Activated CD4-positive, alpha-beta T cell treated with anti-CD3 and anti-CD28 coated beads, Interleukin-2, amount 10 ng/mL, durations not matched to agents 24 days and 14 days (primary cell): ENCODE measurements at regions not wholly inside any gene's neighbourhood (a gene's known extent, or its start where the extent isn't known, plus 50 kb on each side); places are given as distances from the start of the nearest gene placed in this dataset.

Source experiments
- DNase-seq: peaks from one replicate; pipeline ENCODE4 v3.0.0; 2022
- H3K27ac Mint-ChIP-seq: one replicate; pipeline ENCODE4 v1.8.0; 2022; ENCODE audit warnings: mild to moderate bottlenecking, mixed read lengths
- H3K27me3 Mint-ChIP-seq: one replicate; pipeline ENCODE4 v1.8.0; 2022; ENCODE audit warnings: mixed read lengths
- H3K36me3 Mint-ChIP-seq: one replicate; pipeline ENCODE4 v1.8.0; 2022; ENCODE audit warnings: low read depth, mild to moderate bottlenecking, mixed read lengths
- H3K4me1 Mint-ChIP-seq: one replicate; pipeline ENCODE4 v1.8.0; 2021; ENCODE audit warnings: mixed read lengths
- H3K4me3 Mint-ChIP-seq: one replicate; pipeline ENCODE4 v1.8.0; 2022; ENCODE audit warnings: mild to moderate bottlenecking, moderate library complexity, mixed read lengths
- H3K9me3 Mint-ChIP-seq: one replicate; pipeline ENCODE4 v1.8.0; 2021; ENCODE audit warnings: mixed read lengths
- intact Hi-C: fragments of 100-400 bp; cut with micrococcal nuclease; formaldehyde crosslinking; loops from one replicate; pipeline ENCODE4 v1.15.1; 2023

GRCh38 chr5:61670941-61671340 lies 338.9 kb downstream of the ZSWIM6 start:
- peaks cover 4% of the 10 kb centered on the region for H3K4me1 Mint-ChIP-seq
- peaks cover 2% of the 10 kb centered on the region for H3K27me3 Mint-ChIP-seq
- H3K27ac Mint-ChIP-seq, result no peak overlapping the region
- H3K4me3 Mint-ChIP-seq, result no peak overlapping the region
- no peaks in the 10 kb centered on the region for H3K36me3 Mint-ChIP-seq
- intact Hi-C loops, result no loop called here
- H3K9me3 Mint-ChIP-seq, result no peaks in the 10 kb centered on the region
- DNase-seq, result no peak

DNA sequence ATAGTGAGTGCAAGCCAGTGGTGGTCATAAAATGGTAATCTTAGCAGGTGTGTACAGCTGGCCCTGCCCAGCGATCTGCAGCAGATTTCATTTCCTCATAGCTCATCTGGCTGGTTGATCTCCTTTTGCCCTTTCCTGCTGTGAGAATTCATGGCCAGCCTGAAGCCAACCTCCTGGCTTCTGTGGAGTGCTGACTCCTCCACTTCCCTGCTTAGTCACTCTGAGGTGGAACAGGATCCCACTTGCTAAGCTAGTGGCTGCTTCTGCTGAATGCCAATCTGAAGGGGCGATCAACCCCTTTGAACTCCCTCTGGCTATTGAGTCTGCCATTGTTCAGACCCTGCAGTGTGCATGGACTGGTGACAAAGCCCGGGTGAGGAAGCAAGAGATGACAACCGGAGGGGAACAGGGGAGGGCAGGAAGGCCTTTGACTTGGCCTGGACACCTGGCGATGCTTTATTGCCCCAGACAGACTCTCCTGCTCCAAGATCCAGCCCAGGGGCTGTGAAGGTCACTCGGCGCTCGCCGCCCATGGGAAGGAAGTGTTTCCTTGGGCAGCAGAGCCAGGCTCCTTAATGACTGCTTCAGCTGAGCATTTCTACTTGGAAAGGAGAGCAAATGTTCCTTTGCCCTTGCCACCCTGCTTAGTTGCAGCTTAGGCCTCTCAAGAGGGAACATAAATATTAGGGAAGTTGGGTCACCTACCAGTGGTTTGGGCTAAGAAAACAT lies 341.1 kb downstream of the ZSWIM6 start:
- Mint-ChIP-seq H3K27ac (no peak overlapping the region), H3K9me3 (no peaks in the 10 kb centered on the region), H3K27me3 (peaks cover 2% of the 10 kb centered on the region), H3K4me1 (no peaks in the 10 kb centered on the region), H3K36me3 (no peaks in the 10 kb centered on the region), H3K4me3 (no peak overlapping the region)
- intact Hi-C loops, result no loop called here
- no peak for DNase-seq

DNA sequence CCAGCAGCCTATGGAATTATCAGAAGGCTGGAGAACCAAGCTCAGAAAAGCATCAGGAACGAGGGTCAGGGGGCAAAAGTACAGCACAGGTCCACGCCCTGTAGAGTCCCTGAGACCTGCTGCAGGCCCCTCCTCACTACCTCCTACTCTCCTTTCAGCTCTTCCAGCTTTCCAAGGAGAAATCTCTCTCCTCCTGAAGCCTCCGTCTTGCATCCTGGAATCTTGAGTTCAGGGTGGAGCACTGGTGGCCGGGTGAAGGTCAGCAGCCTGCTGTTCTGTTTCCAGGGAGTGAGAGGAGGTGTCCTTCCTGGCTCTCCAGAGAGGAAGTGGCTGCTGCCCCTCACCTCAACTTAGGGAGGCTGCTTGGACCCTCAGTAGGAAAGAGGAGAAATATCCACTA lies 342.3 kb downstream of the ZSWIM6 start:
- H3K27ac Mint-ChIP-seq, result no peak overlapping the region
- no peaks in the 10 kb centered on the region for H3K36me3 Mint-ChIP-seq
- no peaks in the 10 kb centered on the region for H3K9me3 Mint-ChIP-seq
- no peaks in the 10 kb centered on the region for H3K4me1 Mint-ChIP-seq
- no peak for DNase-seq
- no peaks in the 10 kb centered on the region for H3K27me3 Mint-ChIP-seq
- no peak overlapping the region for H3K4me3 Mint-ChIP-seq
- intact Hi-C loops, result no loop called here

DNA sequence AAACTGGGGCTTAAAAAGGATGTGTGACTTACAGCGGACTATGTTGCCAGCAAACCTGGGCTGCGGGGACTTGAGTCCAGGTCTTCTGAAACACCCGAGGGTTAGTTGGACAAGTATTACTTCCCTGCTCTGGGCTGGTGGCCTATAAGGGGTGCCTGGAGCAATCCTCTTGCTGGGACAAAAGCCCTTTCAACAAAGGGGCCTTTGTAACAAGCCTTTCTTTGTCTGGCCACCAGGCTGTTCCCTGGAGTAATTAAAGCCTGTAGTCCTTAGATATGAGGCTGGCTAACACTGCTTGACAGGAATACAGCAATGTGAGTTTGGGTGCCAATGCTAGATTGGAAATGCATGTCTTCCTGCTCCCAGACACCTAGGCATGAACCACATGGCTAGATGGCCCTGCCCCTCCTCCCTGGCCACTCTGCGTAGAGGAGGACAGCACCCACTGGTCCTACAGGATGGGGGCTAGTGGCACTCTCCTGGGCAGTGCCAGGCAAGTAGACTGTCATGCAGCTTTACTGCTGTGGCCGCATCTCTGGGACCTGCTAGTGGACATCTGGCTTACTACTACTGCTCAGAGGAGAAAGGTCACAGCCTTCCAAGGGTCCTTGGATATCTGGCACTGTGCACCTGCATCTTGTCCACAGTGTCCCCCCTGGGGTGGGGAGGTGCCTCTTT lies 343.1 kb downstream of the ZSWIM6 start:
- Mint-ChIP-seq H3K36me3 (no peaks in the 10 kb centered on the region), H3K27me3 (no peaks in the 10 kb centered on the region), H3K27ac (no peak overlapping the region), H3K9me3 (no peaks in the 10 kb centered on the region), H3K4me3 (no peak overlapping the region), H3K4me1 (no peaks in the 10 kb centered on the region)
- intact Hi-C loops, result no loop called here
- DNase-seq, result no peak

GRCh38 chr5:61677220-61677619 lies 345.2 kb downstream of the ZSWIM6 start:
- H3K4me1 Mint-ChIP-seq, result no peaks in the 10 kb centered on the region
- no peaks in the 10 kb centered on the region for H3K36me3 Mint-ChIP-seq
- no peak overlapping the region for H3K4me3 Mint-ChIP-seq
- no peak for DNase-seq
- H3K9me3 Mint-ChIP-seq, result no peaks in the 10 kb centered on the region
- intact Hi-C loops, result no loop called here
- no peak overlapping the region for H3K27ac Mint-ChIP-seq
- H3K27me3 Mint-ChIP-seq, result peaks cover 3% of the 10 kb centered on the region

DNA sequence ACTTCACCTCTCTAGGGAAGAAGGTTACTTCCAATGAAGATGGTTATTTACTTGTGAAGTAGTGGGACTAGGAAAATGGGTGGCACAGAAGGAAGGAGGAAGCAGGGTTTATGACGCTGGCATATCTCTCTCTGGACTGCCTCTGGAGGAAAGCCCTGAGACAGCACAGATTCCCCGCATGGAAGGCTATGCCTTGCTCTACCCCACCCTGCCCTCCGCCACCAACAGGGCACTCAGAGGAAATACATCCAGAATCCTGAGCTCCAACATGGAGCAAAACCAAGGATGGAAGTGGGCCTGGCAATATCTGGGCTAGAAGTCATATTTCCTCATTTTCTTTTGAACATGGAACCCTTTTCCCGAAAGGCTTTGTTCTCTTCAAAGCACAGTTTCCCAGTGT lies 346.9 kb downstream of the ZSWIM6 start:
- H3K36me3 Mint-ChIP-seq, result no peaks in the 10 kb centered on the region
- peaks cover 3% of the 10 kb centered on the region for H3K27me3 Mint-ChIP-seq
- H3K4me1 Mint-ChIP-seq, result no peaks in the 10 kb centered on the region
- no peak overlapping the region for H3K4me3 Mint-ChIP-seq
- no peak for DNase-seq
- no peak overlapping the region for H3K27ac Mint-ChIP-seq
- no peaks in the 10 kb centered on the region for H3K9me3 Mint-ChIP-seq
- intact Hi-C loops, result no loop called here

GRCh38 chr5:61679562-61679961 lies 347.5 kb downstream of the ZSWIM6 start:
- DNase-seq, result no peak
- no peaks in the 10 kb centered on the region for H3K9me3 Mint-ChIP-seq
- H3K4me1 Mint-ChIP-seq, result no peaks in the 10 kb centered on the region
- no peaks in the 10 kb centered on the region for H3K36me3 Mint-ChIP-seq
- intact Hi-C loops, result no loop called here
- no peak overlapping the region for H3K4me3 Mint-ChIP-seq
- no peak overlapping the region for H3K27ac Mint-ChIP-seq
- peaks cover 3% of the 10 kb centered on the region for H3K27me3 Mint-ChIP-seq

DNA sequence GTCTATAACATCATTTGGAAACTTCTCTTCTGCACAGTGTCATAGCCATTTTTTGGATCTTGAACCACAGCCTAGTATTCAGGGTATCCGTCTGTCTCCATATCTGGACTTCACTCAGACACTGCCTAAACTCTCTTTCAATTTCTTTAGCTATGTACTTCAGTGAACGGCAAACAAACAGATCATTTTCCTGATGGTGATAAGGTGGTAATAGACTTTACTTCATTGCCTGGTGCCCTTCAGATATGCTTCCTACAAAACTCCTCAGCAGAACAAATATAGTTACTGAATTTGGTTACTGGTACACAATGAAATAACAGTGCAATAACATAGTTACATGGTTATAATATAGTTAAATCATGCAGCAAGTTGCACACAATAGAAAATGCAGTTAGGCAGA lies 348.2 kb downstream of the ZSWIM6 start:
- Mint-ChIP-seq H3K27me3 (peaks cover 3% of the 10 kb centered on the region), H3K9me3 (no peaks in the 10 kb centered on the region), H3K4me3 (no peak overlapping the region), H3K27ac (no peak overlapping the region), H3K4me1 (no peaks in the 10 kb centered on the region), H3K36me3 (no peaks in the 10 kb centered on the region)
- no peak for DNase-seq
- intact Hi-C loops, result no loop called here

GRCh38 chr5:61683148-61683547 lies 351.1 kb downstream of the ZSWIM6 start:
- Mint-ChIP-seq H3K27me3 (peaks cover 7% of the 10 kb centered on the region), H3K36me3 (no peaks in the 10 kb centered on the region), H3K4me3 (no peak overlapping the region), H3K9me3 (no peaks in the 10 kb centered on the region), H3K4me1 (no peaks in the 10 kb centered on the region), H3K27ac (no peak overlapping the region)
- no peak for DNase-seq
- intact Hi-C loops, result no loop called here

- no peak for DNase-seq
- H3K4me1 Mint-ChIP-seq, result no peaks in the 10 kb centered on the region
- H3K36me3 Mint-ChIP-seq, result no peaks in the 10 kb centered on the region
- H3K4me3 Mint-ChIP-seq, result no peak overlapping the region
- intact Hi-C loops, result no loop called here
- H3K9me3 Mint-ChIP-seq, result no peaks in the 10 kb centered on the region
- H3K27ac Mint-ChIP-seq, result no peak overlapping the region
- H3K27me3 Mint-ChIP-seq, result peaks cover 7% of the 10 kb centered on the region
Observed at GRCh38 chr5:61683926-61684325, 351.9 kb downstream of the ZSWIM6 start.

DNA sequence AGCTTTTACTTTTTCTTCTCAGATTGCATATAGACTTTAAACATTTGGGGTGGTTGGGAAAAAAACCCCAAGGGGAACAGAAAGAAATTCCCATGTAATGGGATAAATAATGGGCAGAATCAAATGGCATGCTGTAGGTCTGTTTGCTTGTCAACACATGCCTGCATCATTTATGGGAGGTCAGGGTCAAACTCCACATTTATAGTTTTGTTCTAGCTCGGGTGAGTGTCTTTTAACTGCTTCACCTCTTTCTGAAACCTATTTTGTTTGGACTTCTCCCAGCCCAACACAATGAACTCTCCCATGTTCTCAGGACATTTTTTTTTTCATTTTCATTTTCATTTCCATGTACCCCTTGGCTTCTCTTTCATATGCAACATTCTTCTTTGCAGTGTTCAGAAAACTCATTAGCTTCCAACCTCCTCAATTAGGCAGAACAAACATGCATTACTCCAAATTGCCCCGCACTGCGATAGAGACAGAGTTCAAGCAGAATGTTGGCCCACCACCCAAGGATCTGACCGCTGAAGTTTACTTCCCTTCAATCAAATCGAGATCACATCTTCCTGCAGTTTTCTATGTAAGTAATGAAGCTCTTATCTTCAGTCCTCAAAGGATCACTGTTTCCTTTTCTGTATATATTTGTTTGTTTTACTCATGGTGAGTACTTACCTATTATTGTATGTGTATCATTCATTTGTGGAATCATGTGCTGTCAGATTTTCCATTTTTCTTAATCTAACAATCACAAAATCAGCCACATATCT lies 354.6 kb downstream of the ZSWIM6 start:
- intact Hi-C loops, result no loop called here
- no peaks in the 10 kb centered on the region for H3K4me1 Mint-ChIP-seq
- no peak for DNase-seq
- no peak overlapping the region for H3K27ac Mint-ChIP-seq
- peaks cover 10% of the 10 kb centered on the region for H3K27me3 Mint-ChIP-seq
- no peaks in the 10 kb centered on the region for H3K36me3 Mint-ChIP-seq
- H3K9me3 Mint-ChIP-seq, result no peaks in the 10 kb centered on the region
- H3K4me3 Mint-ChIP-seq, result no peak overlapping the region

DNA sequence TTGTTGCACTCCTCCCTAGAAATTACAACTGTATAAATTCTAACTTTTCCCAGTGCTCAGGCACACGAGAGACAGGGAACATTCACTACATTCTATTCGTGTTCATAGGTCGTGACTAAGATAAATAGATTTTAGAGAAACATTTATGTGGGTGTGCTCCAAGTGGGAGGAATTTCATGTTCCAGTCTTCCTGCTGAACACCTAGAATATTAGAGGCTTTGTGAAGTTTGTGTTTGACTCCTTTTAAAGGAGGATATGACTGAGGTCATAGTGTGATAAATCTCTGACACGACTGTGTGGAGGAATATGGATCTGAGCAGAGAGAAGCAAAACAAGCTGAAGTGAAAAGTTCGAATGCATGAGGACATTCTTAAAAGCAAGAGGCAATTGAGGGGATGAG lies 355.3 kb downstream of the ZSWIM6 start:
- DNase-seq, result no peak
- Mint-ChIP-seq H3K27ac (no peak overlapping the region), H3K27me3 (peaks cover 10% of the 10 kb centered on the region), H3K36me3 (no peaks in the 10 kb centered on the region), H3K4me3 (no peak overlapping the region), H3K9me3 (no peaks in the 10 kb centered on the region), H3K4me1 (no peaks in the 10 kb centered on the region)
- intact Hi-C loops, result no loop called here

- Mint-ChIP-seq H3K36me3 (no peaks in the 10 kb centered on the region), H3K27me3 (peaks cover 10% of the 10 kb centered on the region), H3K9me3 (peaks cover 3% of the 10 kb centered on the region), H3K27ac (no peak overlapping the region), H3K4me3 (no peak overlapping the region), H3K4me1 (no peaks in the 10 kb centered on the region)
- intact Hi-C loops, result no loop called here
- no peak for DNase-seq
Observed at GRCh38 chr5:61689153-61689846, 357.2 kb downstream of the ZSWIM6 start.
